Endothelial cell of umbilical vein (primary cell): ENCODE measurements at regions not wholly inside any gene's neighbourhood (a gene's known extent, or its start where the extent isn't known, plus 50 kb on each side); places are given as distances from the start of the nearest gene placed in this dataset.

Source experiments
- BruUV-seq: library from RNA; stranded (reverse); fragments of 400-500 nt; replicated peaks from 2 replicates; lab custom pipeline; 2021; lab: Mats Ljungman, UMichigan
- CTCF ChIA-PET: fragments of 300-600, 350-600 bp; sonication (Branson Sonifier 250); formaldehyde crosslinking; loops from one replicate; lab custom pipeline; 2021; ENCODE audit warnings: antibody characterized with exemption, inconsistent platforms; lab: Charles Lee
- POLR2A ChIA-PET: fragments of 300-600, 350-600 bp; sonication (Branson Sonifier 250); formaldehyde crosslinking; loops from one replicate; lab custom pipeline; 2021; ENCODE audit warnings: antibody characterized with exemption, inconsistent platforms; lab: Charles Lee
- DNase-seq: peaks from one replicate; pipeline ENCODE4 v3.0.0-alpha.2; 2011; ENCODE audit warnings: low read depth, low spot score
- FAIRE-seq: peaks from 2 replicates; lab custom pipeline; 2011; peaks lifted over from hg19 to GRCh38; lab: Jason Lieb, UNC
- H2AFZ ChIP-seq: 2 replicates; pipeline ENCODE4 v1.6.0; 2012; ENCODE audit warnings: low read depth, low read length, control low read depth, inconsistent platforms
- H3K27ac ChIP-seq: 2 replicates; pipeline ENCODE4 v1.5.1; 2011; ENCODE audit warnings: low read depth, mild to moderate bottlenecking, control low read depth, low read length, moderate library complexity; ENCODE audit not compliant: insufficient read depth
- H3K27me3 ChIP-seq, 2 experiments: 2 replicates each; pipeline versions ENCODE4 v1.6.0 to v1.6.1; 2011; ENCODE audit warnings: low read length in 2 of 2, mixed read lengths in 1 of 2; ENCODE audit not compliant: control insufficient read depth in 2 of 2, insufficient read depth in 2 of 2
- H3K36me3 ChIP-seq, 2 experiments: 2 replicates in 1 of 2; 3 replicates in 1 of 2; pipeline ENCODE4 v1.5.1; 2011; ENCODE audit warnings: low read length in 2 of 2, mild to moderate bottlenecking in 1 of 2, moderate library complexity in 1 of 2; ENCODE audit not compliant: control insufficient read depth in 2 of 2, insufficient read depth in 2 of 2; ENCODE audit errors: extremely low read depth in 1 of 2
- H3K4me1 ChIP-seq: 3 replicates; pipeline ENCODE4 v1.5.1; 2011; ENCODE audit warnings: mild to moderate bottlenecking, low read length; ENCODE audit not compliant: control insufficient read depth, insufficient read depth; ENCODE audit errors: extremely low read depth
- H3K4me2 ChIP-seq: 2 replicates; pipeline ENCODE4 v1.6.1; 2011; ENCODE audit warnings: low read length, control low read depth, mixed read lengths; ENCODE audit not compliant: insufficient read depth
- H3K4me3 ChIP-seq, 3 experiments: fragments of 200-600 bp in 1 of 3; sonication (generic), shearing (Covaris generic) in 1 of 3; replicated peaks in 1 of 3; 2 replicates each; pipeline ENCODE4 v1.5.1; 2011 to 2016; ENCODE audit warnings: control low read depth in 3 of 3, low read length in 3 of 3, mild to moderate bottlenecking in 2 of 3, inconsistent platforms in 1 of 3, low read depth in 1 of 3, moderate library complexity in 1 of 3; ENCODE audit not compliant: insufficient read depth in 1 of 3
- H3K79me2 ChIP-seq: 2 replicates; pipeline ENCODE4 v1.6.0; 2012; ENCODE audit warnings: low read length, inconsistent platforms; ENCODE audit not compliant: control insufficient read depth, insufficient read depth
- H3K9ac ChIP-seq: replicated peaks from 2 replicates; pipeline ENCODE3; 2011; ENCODE audit warnings: low read length, control low read depth; ENCODE audit not compliant: insufficient read depth; ENCODE audit errors: extremely low read depth
- H3K9me1 ChIP-seq: replicated peaks from 3 replicates; pipeline ENCODE4 v1.6.0; 2011; ENCODE audit warnings: mild to moderate bottlenecking, low read length; ENCODE audit not compliant: control insufficient read depth, insufficient read depth; ENCODE audit errors: extremely low read depth
- H3K9me3 ChIP-seq: replicated peaks from 2 replicates; pipeline ENCODE4 v1.5.1; 2012; ENCODE audit warnings: low read length, inconsistent platforms; ENCODE audit not compliant: control insufficient read depth, insufficient read depth
- H4K20me1 ChIP-seq: replicated peaks from 2 replicates; pipeline ENCODE3; 2011; ENCODE audit warnings: mild to moderate bottlenecking, low read length; ENCODE audit not compliant: control insufficient read depth, insufficient read depth; ENCODE audit errors: extremely low read depth
- FOS ChIP-seq: IDR thresholded peaks from 2 replicates; pipeline ENCODE4 v1.6.1; 2011; ENCODE audit warnings: mild to moderate bottlenecking, low read length, moderate library complexity, borderline replicate concordance; ENCODE audit not compliant: insufficient read depth
- GATA2 ChIP-seq: IDR thresholded peaks from 2 replicates; pipeline ENCODE4 v1.7.0; 2011; ENCODE audit warnings: low read depth, mild to moderate bottlenecking, moderate library complexity, mixed read lengths, low read length; ENCODE audit not compliant: insufficient read length, insufficient read depth
- JUN ChIP-seq: IDR thresholded peaks from 2 replicates; pipeline ENCODE4 v1.6.1; 2011; ENCODE audit warnings: borderline replicate concordance, low read depth; ENCODE audit not compliant: insufficient read length, insufficient read depth
- MYC ChIP-seq: IDR thresholded peaks from one replicate; pipeline ENCODE4 v1.6.1; 2011; ENCODE audit warnings: mild to moderate bottlenecking, low read depth, low read length
- POLR2A ChIP-seq: IDR thresholded peaks from 2 replicates; pipeline ENCODE4 v1.6.1; 2012; ENCODE audit warnings: low read depth, mild to moderate bottlenecking, control low read depth, low read length
- POLR2AphosphoS5 ChIP-seq: IDR thresholded peaks from 2 replicates; pipeline ENCODE4 v1.6.1; 2012; ENCODE audit warnings: low read depth, mild to moderate bottlenecking, control low read depth, low read length, moderate library complexity; ENCODE audit not compliant: insufficient read depth
- dilution Hi-C: fragments of 300-500 bp; cut with MboI; formaldehyde crosslinking; loops from one replicate; pipeline ENCODE4 v1.15.0; 2019; ENCODE audit warnings: low sequenced_read_pairs; ENCODE audit not compliant: extremely low pct_ligation_motif_present
- intact Hi-C: fragments of 100-400 bp; cut with micrococcal nuclease; formaldehyde crosslinking; loops from one replicate; pipeline ENCODE4 v1.10.0; 2022
- TF ChIP-seq, protein P1 (sequence below), 2 donors: IDR thresholded peaks; 1 replicate in 1 of 2; 2 replicates in 1 of 2; pipeline ENCODE4 v1.5.1; 2011; ENCODE audit warnings: low read length in 2 of 2, mild to moderate bottlenecking in 2 of 2, moderate library complexity in 2 of 2, control low read depth in 1 of 2, inconsistent platforms in 1 of 2, low read depth in 1 of 2; ENCODE audit not compliant: insufficient read depth in 1 of 2; ENCODE audit errors: extremely low read depth in 1 of 2
- TF ChIP-seq, protein P2 (sequence below): IDR thresholded peaks from 2 replicates; pipeline ENCODE4 v1.6.1; 2011; ENCODE audit not compliant: insufficient read depth, insufficient read length

DNA sequence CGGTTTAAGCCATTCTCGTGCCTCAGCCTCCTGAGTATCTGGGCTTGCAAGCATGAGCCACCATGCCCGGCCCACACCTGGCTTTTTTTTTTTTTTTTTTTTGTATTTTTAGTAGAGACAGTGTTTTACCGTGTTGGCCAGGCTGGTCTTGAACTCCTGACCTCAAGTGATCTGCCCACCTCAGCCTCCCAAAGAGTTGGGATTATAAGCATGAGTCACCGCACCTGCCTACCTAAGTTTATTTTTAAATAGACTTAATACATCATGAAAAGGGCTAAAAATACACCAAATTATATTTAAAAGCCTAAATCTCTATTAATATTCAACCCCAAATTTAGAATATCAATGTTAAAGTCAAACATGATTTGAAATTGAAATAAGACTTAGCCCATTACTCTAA, 250.8 kb upstream of the MC4R start:
- intact Hi-C loops, result no loop called here
- POLR2A ChIA-PET, result interaction anchor here (0.7 kb wide), 1 partner anchor 538 kb away, joined by 9 read pairs; no protein-coding TSS in a partner anchor

More for the DNA sequence above, 250.8 kb upstream of the MC4R start:
- H3K4me1 ChIP-seq, result no peaks in the 10 kb centered on the region
- no peaks in the 10 kb centered on the region for H3K9me3 ChIP-seq
- H3K9ac ChIP-seq, result no peak overlapping the region
- BruUV-seq, result no TSS peak
- H2AFZ ChIP-seq, result no peak overlapping the region
- H3K9me1 ChIP-seq, result no peaks in the 10 kb centered on the region
- FAIRE-seq, result no peak
- TF ChIP-seq JUN, result no peak
- TF ChIP-seq, protein P1, sequence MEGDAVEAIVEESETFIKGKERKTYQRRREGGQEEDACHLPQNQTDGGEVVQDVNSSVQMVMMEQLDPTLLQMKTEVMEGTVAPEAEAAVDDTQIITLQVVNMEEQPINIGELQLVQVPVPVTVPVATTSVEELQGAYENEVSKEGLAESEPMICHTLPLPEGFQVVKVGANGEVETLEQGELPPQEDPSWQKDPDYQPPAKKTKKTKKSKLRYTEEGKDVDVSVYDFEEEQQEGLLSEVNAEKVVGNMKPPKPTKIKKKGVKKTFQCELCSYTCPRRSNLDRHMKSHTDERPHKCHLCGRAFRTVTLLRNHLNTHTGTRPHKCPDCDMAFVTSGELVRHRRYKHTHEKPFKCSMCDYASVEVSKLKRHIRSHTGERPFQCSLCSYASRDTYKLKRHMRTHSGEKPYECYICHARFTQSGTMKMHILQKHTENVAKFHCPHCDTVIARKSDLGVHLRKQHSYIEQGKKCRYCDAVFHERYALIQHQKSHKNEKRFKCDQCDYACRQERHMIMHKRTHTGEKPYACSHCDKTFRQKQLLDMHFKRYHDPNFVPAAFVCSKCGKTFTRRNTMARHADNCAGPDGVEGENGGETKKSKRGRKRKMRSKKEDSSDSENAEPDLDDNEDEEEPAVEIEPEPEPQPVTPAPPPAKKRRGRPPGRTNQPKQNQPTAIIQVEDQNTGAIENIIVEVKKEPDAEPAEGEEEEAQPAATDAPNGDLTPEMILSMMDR (IDR thresholded peaks at IDR 0.05; ENCODE audit: extremely low read depth in 1 of 2, insufficient read depth in 1 of 2, low read depth in 1 of 2, low read length in 2 of 2), result no peak
- no peak for TF ChIP-seq MYC
- no peak for TF ChIP-seq GATA2
- no peak for TF ChIP-seq POLR2AphosphoS5
- TF ChIP-seq, protein P2, sequence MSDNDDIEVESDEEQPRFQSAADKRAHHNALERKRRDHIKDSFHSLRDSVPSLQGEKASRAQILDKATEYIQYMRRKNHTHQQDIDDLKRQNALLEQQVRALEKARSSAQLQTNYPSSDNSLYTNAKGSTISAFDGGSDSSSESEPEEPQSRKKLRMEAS, result no peak
- TF ChIP-seq FOS, result no peak
- TF ChIP-seq POLR2A, result no peak
- H3K4me3 ChIP-seq, result no peak overlapping the region
- no peak overlapping the region for H3K27ac ChIP-seq
- dilution Hi-C loops, result no loop called here
- H4K20me1 ChIP-seq, result no peaks in the 10 kb centered on the region
- CTCF ChIA-PET, result no interaction called here
- no peaks in the 10 kb centered on the region for H3K79me2 ChIP-seq
- no peaks in the 10 kb centered on the region for H3K27me3 ChIP-seq
- DNase-seq, result no peak
- H3K4me2 ChIP-seq, result no peak overlapping the region
- H3K36me3 ChIP-seq, result no peaks in the 10 kb centered on the region
